ENCODE measurements at regions not wholly inside any gene's neighbourhood (a gene's known extent, or its start where the extent isn't known, plus 50 kb on each side); places are given as distances from the start of the nearest gene placed in this dataset.

GRCh38 chr1:220356981-220357850 is 85.0 kb upstream of the RAB3GAP2 start:
- H4K20me1 ChIP-seq (ENCODE audit: insufficient read depth, low read length), result no peaks in the 10 kb centered on the region
- no peaks in the 10 kb centered on the region for H3K9me3 ChIP-seq (ENCODE audit: low read depth, low read length)
- H3K4me1 ChIP-seq (ENCODE audit: insufficient read depth, low read length), result no peaks in the 10 kb centered on the region
- no peak for DNase-seq (ENCODE audit: insufficient read length, low spot score, missing footprints)
- no peaks in the 10 kb centered on the region for H3K79me2 ChIP-seq (ENCODE audit: insufficient read depth, low read length)
- H3K4me3 ChIP-seq (ENCODE audit: insufficient read depth, low read length), result no peak overlapping the region
- TF ChIP-seq CTCF (IDR thresholded peaks at IDR 0.05; ENCODE audit: extremely low read depth, low read depth, low read length), result no peak
- H2AFZ ChIP-seq (ENCODE audit: low read length), result no peak overlapping the region
- H3K36me3 ChIP-seq (ENCODE audit: insufficient read depth, low read length), result no peaks in the 10 kb centered on the region
- H3K27ac ChIP-seq (ENCODE audit: low read depth, low read length), result no peak overlapping the region
- H3K4me2 ChIP-seq (ENCODE audit: insufficient read depth, low read length), result no peak overlapping the region
- peaks cover 6% of the 10 kb centered on the region for H3K27me3 ChIP-seq (ENCODE audit: insufficient read depth, low read length)

- no peak for DNase-seq (ENCODE audit: insufficient read length, low spot score, missing footprints)
- H2AFZ ChIP-seq (ENCODE audit: low read length), result no peak overlapping the region
- H3K4me1 ChIP-seq (ENCODE audit: insufficient read depth, low read length), result no peaks in the 10 kb centered on the region
- H3K27ac ChIP-seq (ENCODE audit: low read depth, low read length), result no peak overlapping the region
- TF ChIP-seq CTCF (IDR thresholded peaks at IDR 0.05; ENCODE audit: extremely low read depth, low read depth, low read length), result no peak
- H3K4me3 ChIP-seq (ENCODE audit: insufficient read depth, low read length), result no peak overlapping the region
- H3K4me2 ChIP-seq (ENCODE audit: insufficient read depth, low read length), result no peak overlapping the region
- no peaks in the 10 kb centered on the region for H4K20me1 ChIP-seq (ENCODE audit: insufficient read depth, low read length)
- no peaks in the 10 kb centered on the region for H3K36me3 ChIP-seq (ENCODE audit: insufficient read depth, low read length)
- H3K79me2 ChIP-seq (ENCODE audit: insufficient read depth, low read length), result no peaks in the 10 kb centered on the region
- peaks cover 3% of the 10 kb centered on the region for H3K27me3 ChIP-seq (ENCODE audit: insufficient read depth, low read length)
- H3K9me3 ChIP-seq (ENCODE audit: low read depth, low read length), result no peaks in the 10 kb centered on the region
Observed at GRCh38 chr1:220353229-220354012, 81.2 kb upstream of the RAB3GAP2 start.

- Histone ChIP-seq H4K20me1 (ENCODE audit: insufficient read depth, low read length) (no peaks in the 10 kb centered on the region), H3K4me1 (ENCODE audit: insufficient read depth, low read length) (no peaks in the 10 kb centered on the region), H3K4me3 (ENCODE audit: insufficient read depth, low read length) (no peak overlapping the region), H3K36me3 (ENCODE audit: insufficient read depth, low read length) (no peaks in the 10 kb centered on the region), H3K27me3 (ENCODE audit: insufficient read depth, low read length) (peaks cover under 1% of the 10 kb centered on the region), H2AFZ (ENCODE audit: low read length) (no peak overlapping the region), H3K9me3 (ENCODE audit: low read depth, low read length) (no peaks in the 10 kb centered on the region), H3K27ac (ENCODE audit: low read depth, low read length) (no peak overlapping the region), H3K4me2 (ENCODE audit: insufficient read depth, low read length) (no peak overlapping the region), H3K79me2 (ENCODE audit: insufficient read depth, low read length) (no peaks in the 10 kb centered on the region)
- DNase-seq (ENCODE audit: insufficient read length, low spot score, missing footprints), result no peak
- no peak for TF ChIP-seq CTCF (IDR thresholded peaks at IDR 0.05; ENCODE audit: extremely low read depth, low read depth, low read length)
Observed at GRCh38 chr1:220348211-220348610, 76.0 kb upstream of the RAB3GAP2 start.

- no peaks in the 10 kb centered on the region for H3K4me1 ChIP-seq (ENCODE audit: insufficient read depth, low read length)
- no peaks in the 10 kb centered on the region for H3K27me3 ChIP-seq (ENCODE audit: insufficient read depth, low read length)
- H4K20me1 ChIP-seq (ENCODE audit: insufficient read depth, low read length), result no peaks in the 10 kb centered on the region
- no peak overlapping the region for H3K4me3 ChIP-seq (ENCODE audit: insufficient read depth, low read length)
- H3K4me2 ChIP-seq (ENCODE audit: insufficient read depth, low read length), result no peak overlapping the region
- no peak for DNase-seq (ENCODE audit: insufficient read length, low spot score, missing footprints)
- H3K27ac ChIP-seq (ENCODE audit: low read depth, low read length), result no peak overlapping the region
- no peak overlapping the region for H2AFZ ChIP-seq (ENCODE audit: low read length)
- H3K9me3 ChIP-seq (ENCODE audit: low read depth, low read length), result no peaks in the 10 kb centered on the region
- no peak for TF ChIP-seq CTCF (IDR thresholded peaks at IDR 0.05; ENCODE audit: extremely low read depth, low read depth, low read length)
- no peaks in the 10 kb centered on the region for H3K79me2 ChIP-seq (ENCODE audit: insufficient read depth, low read length)
- H3K36me3 ChIP-seq (ENCODE audit: insufficient read depth, low read length), result no peaks in the 10 kb centered on the region
Observed at GRCh38 chr1:220347654-220348175, 75.5 kb upstream of the RAB3GAP2 start.

All from osteoblast (primary cell).